KMS-11 (cell line): ENCODE measurements at regions not wholly inside any gene's neighbourhood (a gene's known extent, or its start where the extent isn't known, plus 50 kb on each side); places are given as distances from the start of the nearest gene placed in this dataset.

Source experiments
- H2AFZ ChIP-seq: fragments of 200-600 bp; sonication (generic); 2 replicates; pipeline ENCODE4 v1.6.1; 2016; ENCODE audit warnings: antibody characterized with exemption, mixed run types, low read depth
- H3K27ac ChIP-seq: fragments of 200-600 bp; sonication (generic); 2 replicates; pipeline ENCODE4 v1.6.1; 2016; ENCODE audit warnings: mild to moderate bottlenecking, mixed run types
- H3K27me3 ChIP-seq: fragments of 200-600 bp; sonication (generic); 2 replicates; pipeline ENCODE4 v1.6.1; 2017; ENCODE audit warnings: mild to moderate bottlenecking, low read depth, mixed run types, moderate library complexity; ENCODE audit not compliant: insufficient read depth
- H3K36me3 ChIP-seq: fragments of 200-600 bp; sonication (generic); 2 replicates; pipeline ENCODE4 v1.6.1; 2017; ENCODE audit warnings: mild to moderate bottlenecking, mixed run types; ENCODE audit not compliant: insufficient read depth
- H3K4me1 ChIP-seq: fragments of 200-600 bp; sonication (generic); 2 replicates; pipeline ENCODE4 v1.6.1; 2016; ENCODE audit warnings: mild to moderate bottlenecking, low read depth, mixed run types; ENCODE audit not compliant: poor library complexity, severe bottlenecking
- H3K4me2 ChIP-seq: fragments of 200-600 bp; sonication (generic); 2 replicates; pipeline ENCODE4 v1.7.0; 2016; ENCODE audit warnings: mild to moderate bottlenecking, mixed run types
- H3K4me3 ChIP-seq: fragments of 200-600 bp; sonication (generic); IDR thresholded peaks from 2 replicates; pipeline ENCODE4 v1.6.1; 2017; ENCODE audit warnings: low read depth, low read length, mixed read lengths; ENCODE audit not compliant: insufficient read depth
- H3K79me2 ChIP-seq: fragments of 200-600 bp; sonication (generic); 2 replicates; pipeline ENCODE4 v1.6.1; 2016; ENCODE audit warnings: low read depth, mixed run types; ENCODE audit not compliant: insufficient read depth
- H3K9ac ChIP-seq: fragments of 200-600 bp; sonication (generic); 2 replicates; pipeline ENCODE4 v1.6.1; 2016; ENCODE audit warnings: mild to moderate bottlenecking, mixed run types
- H4K20me1 ChIP-seq: fragments of 200-600 bp; sonication (generic); 2 replicates; pipeline ENCODE4 v1.6.1; 2016; ENCODE audit warnings: mild to moderate bottlenecking, mixed run types; ENCODE audit not compliant: insufficient read depth
- TF ChIP-seq, protein P1 (sequence below): fragments of 200-600 bp; sonication (generic); conservative IDR thresholded peaks from 2 replicates; pipeline ENCODE4 v1.6.1; 2017; ENCODE audit warnings: low read depth, mild to moderate bottlenecking, antibody characterized with exemption, low read length, moderate library complexity, mixed read lengths

DNA sequence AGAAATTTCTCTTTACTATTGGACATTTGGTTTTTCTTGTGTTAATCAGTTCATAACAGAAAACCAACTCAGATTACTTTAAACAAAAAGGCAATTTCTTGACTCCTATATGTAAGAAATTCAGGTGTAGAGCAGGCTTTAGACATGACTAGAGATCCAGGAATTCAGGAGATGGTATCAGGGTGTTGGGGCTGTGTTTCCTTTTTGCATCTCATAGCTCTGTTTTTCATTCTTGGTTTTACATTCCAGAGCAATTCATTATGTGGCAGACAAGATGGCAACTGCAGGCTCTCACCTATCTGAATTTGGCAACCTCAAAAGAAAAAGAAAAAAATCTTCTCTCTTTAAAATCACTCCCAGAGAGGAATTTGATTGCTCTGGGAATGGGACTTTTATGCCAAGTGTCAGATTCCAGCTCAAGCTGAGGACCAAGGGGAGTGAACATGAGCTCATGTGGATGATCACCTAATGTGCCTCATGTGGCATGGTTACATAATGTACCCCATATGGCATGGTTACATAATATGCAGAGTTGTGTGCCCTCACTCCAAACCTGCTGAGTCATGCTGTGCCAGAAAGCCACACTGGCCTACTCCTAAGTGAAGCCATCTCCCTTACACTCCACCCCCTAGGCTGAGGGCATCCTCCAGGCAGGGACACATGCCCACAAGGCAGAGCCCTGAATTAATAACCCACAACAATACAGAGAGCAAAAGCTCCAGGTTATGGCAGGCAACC, 282.7 kb downstream of the MBD2 start:
- H3K27ac ChIP-seq, result no peak overlapping the region
- H3K9ac ChIP-seq, result no peak overlapping the region
- H3K4me3 ChIP-seq, result no peak overlapping the region
- H3K79me2 ChIP-seq, result no peaks in the 10 kb centered on the region
- H3K4me1 ChIP-seq, result peaks cover 16% of the 10 kb centered on the region
- TF ChIP-seq, protein P1, sequence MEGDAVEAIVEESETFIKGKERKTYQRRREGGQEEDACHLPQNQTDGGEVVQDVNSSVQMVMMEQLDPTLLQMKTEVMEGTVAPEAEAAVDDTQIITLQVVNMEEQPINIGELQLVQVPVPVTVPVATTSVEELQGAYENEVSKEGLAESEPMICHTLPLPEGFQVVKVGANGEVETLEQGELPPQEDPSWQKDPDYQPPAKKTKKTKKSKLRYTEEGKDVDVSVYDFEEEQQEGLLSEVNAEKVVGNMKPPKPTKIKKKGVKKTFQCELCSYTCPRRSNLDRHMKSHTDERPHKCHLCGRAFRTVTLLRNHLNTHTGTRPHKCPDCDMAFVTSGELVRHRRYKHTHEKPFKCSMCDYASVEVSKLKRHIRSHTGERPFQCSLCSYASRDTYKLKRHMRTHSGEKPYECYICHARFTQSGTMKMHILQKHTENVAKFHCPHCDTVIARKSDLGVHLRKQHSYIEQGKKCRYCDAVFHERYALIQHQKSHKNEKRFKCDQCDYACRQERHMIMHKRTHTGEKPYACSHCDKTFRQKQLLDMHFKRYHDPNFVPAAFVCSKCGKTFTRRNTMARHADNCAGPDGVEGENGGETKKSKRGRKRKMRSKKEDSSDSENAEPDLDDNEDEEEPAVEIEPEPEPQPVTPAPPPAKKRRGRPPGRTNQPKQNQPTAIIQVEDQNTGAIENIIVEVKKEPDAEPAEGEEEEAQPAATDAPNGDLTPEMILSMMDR, result no peak
- no peaks in the 10 kb centered on the region for H3K36me3 ChIP-seq
- no peak overlapping the region for H2AFZ ChIP-seq
- H4K20me1 ChIP-seq, result no peaks in the 10 kb centered on the region
- H3K27me3 ChIP-seq, result no peaks in the 10 kb centered on the region
- no peak overlapping the region for H3K4me2 ChIP-seq

DNA sequence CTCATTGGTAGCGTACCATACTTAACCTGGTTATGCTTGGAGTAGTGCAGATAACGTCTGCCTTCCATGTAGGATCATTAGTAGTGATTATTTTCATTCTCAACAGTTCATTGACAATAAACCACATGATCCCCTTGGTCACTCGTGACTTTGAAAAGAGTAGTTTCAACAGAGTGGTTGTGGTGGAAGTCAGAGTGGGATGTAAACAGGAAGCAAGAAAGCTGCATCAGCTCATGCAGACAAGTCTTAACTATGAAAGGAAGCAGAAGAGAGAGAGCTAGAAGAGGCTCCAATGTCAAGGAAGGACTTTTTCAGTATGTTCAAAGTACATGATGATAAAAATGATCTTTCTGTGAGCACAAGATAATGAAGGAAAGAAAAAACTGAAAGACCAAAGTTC, 287.4 kb downstream of the MBD2 start:
- Histone ChIP-seq H3K79me2 (no peaks in the 10 kb centered on the region), H3K4me1 (peaks cover 19% of the 10 kb centered on the region), H3K36me3 (no peaks in the 10 kb centered on the region), H3K4me2 (peak overlapping the region; percentile 17; the same call in 1 of the 2 replicates), H2AFZ (peak overlapping the region; percentile 1; the same call in 1 of the 2 replicates), H3K27me3 (no peaks in the 10 kb centered on the region), H3K4me3 (no peak overlapping the region), H3K9ac (no peak overlapping the region), H4K20me1 (no peaks in the 10 kb centered on the region), H3K27ac (no peak overlapping the region)
- TF ChIP-seq, protein P1, result no peak

DNA sequence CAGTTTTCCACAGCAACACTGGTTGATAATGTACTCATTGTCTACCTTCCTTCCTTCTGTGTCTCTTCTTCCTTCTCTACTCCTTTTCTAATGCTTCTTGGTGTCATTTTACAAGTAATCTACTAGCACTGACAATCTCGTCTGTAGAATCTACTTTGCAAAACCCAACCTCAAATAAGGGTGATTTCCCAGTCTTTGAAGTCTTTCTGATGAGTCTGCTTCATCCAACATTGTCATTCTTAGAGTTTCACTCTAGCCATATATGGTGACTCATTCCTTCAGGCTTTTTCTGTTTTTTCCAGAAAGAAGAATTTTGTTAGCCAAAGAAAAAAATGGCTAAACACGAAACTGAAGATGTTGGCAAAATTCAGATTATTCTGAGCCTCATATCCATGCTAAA, 288.7 kb downstream of the MBD2 start:
- Histone ChIP-seq H3K4me3 (no peak overlapping the region), H3K79me2 (no peaks in the 10 kb centered on the region), H3K4me1 (peaks cover 19% of the 10 kb centered on the region), H2AFZ (no peak overlapping the region), H3K27me3 (no peaks in the 10 kb centered on the region), H3K4me2 (no peak overlapping the region), H3K27ac (no peak overlapping the region), H3K9ac (no peak overlapping the region), H4K20me1 (no peaks in the 10 kb centered on the region), H3K36me3 (no peaks in the 10 kb centered on the region)
- TF ChIP-seq, protein P1, result no peak

DNA sequence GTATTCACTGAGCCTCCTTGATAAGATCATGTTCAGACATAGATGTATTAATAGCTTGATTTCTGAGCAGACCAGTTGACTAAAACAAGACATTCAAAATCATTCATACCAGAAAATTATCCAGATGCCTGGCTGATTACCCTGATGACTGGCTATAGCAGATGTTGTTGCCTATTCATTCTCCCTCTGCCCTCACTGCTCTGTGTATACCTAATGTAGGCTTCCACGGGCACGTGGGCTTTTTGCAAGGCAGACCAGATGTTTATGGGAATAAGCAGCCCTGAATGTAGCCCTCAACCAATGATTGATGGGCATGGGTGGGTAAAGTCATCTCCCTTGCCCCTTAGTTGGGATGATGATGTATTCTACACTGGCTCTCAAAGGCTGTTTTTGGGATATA, 289.1 kb downstream of the MBD2 start:
- Histone ChIP-seq H3K4me1 (peaks cover 19% of the 10 kb centered on the region), H3K9ac (no peak overlapping the region), H3K27me3 (no peaks in the 10 kb centered on the region), H2AFZ (no peak overlapping the region), H3K4me2 (no peak overlapping the region), H3K4me3 (no peak overlapping the region), H3K79me2 (no peaks in the 10 kb centered on the region), H4K20me1 (no peaks in the 10 kb centered on the region), H3K36me3 (no peaks in the 10 kb centered on the region), H3K27ac (no peak overlapping the region)
- TF ChIP-seq, protein P1, result no peak
